ENCODE measurements at regions not wholly inside any gene's neighbourhood (a gene's known extent, or its start where the extent isn't known, plus 50 kb on each side); places are given as distances from the start of the nearest gene placed in this dataset.

GRCh38 chr2:208713066-208713745, 306.6 kb downstream of the PTH2R start:
- TF ChIP-seq CTCF (conservative IDR thresholded peaks at IDR 0.05; ENCODE audit: low read depth, low read length): no peak
- no peak for TF ChIP-seq EZH2 (IDR thresholded peaks at IDR 0.05; ENCODE audit: borderline replicate concordance, low read depth, low read length, poor library complexity, severe bottlenecking)

Measured in A673 (cell line).